Suprapubic skin (tissue), 4 donors: ENCODE measurements at regions not wholly inside any gene's neighbourhood (a gene's known extent, or its start where the extent isn't known, plus 50 kb on each side); places are given as distances from the start of the nearest gene placed in this dataset.

Source experiments
- DNase-seq, 2 donors: peaks; one replicate each; pipeline ENCODE4 v3.0.0-alpha.2; 2019; ENCODE audit warnings: low spot score in 2 of 2
- H3K27ac ChIP-seq: fragments of 200-600 bp; sonication (generic); one replicate; pipeline ENCODE4 v1.5.1; 2019
- H3K27me3 ChIP-seq: fragments of 200-600 bp; sonication (generic); one replicate; pipeline ENCODE4 v1.5.1; 2019
- H3K36me3 ChIP-seq: fragments of 200-600 bp; sonication (generic); one replicate; pipeline ENCODE4 v1.5.1; 2019
- H3K4me1 ChIP-seq: fragments of 200-600 bp; sonication (generic); one replicate; pipeline ENCODE4 v1.5.1; 2019
- H3K4me3 ChIP-seq: fragments of 200-600 bp; sonication (generic); one replicate; pipeline ENCODE4 v1.5.1; 2019; ENCODE audit warnings: mild to moderate bottlenecking
- H3K9me3 ChIP-seq: fragments of 200-600 bp; sonication (generic); one replicate; pipeline ENCODE4 v1.5.1; 2019
- CTCF ChIP-seq, 2 donors: fragments of 200-600 bp in 1 of 2; fragments of 450-650 bp in 1 of 2; sonication (generic) in 1 of 2; IDR thresholded peaks; one replicate each; pipeline ENCODE4 v1.5.1; 2016 to 2019; ENCODE audit warnings: antibody characterized with exemption in 2 of 2, mild to moderate bottlenecking in 1 of 2, moderate library complexity in 1 of 2
- EP300 ChIP-seq: sonication (generic); formaldehyde crosslinking; IDR thresholded peaks from one replicate; pipeline ENCODE4 v1.6.1; 2017; ENCODE audit warnings: antibody characterized with exemption
- POLR2A ChIP-seq, 2 donors: fragments of 450-650 bp; IDR thresholded peaks; one replicate each; pipeline ENCODE4 v1.6.1; 2017; ENCODE audit warnings: antibody characterized with exemption in 2 of 2, mild to moderate bottlenecking in 2 of 2, moderate library complexity in 2 of 2
- POLR2AphosphoS5 ChIP-seq, 3 donors: sonication (generic); formaldehyde crosslinking; IDR thresholded peaks; one replicate each; pipeline ENCODE4 v1.6.1; 2017; ENCODE audit warnings: antibody characterized with exemption in 3 of 3
- WGBS: methylation state at CpG from one replicate; pipeline ENCODE4 v1.1.5; 2018; 5-methylcytosine and 5-hydroxymethylcytosine counted together

GRCh38 chr2:19841918-19842693 is 59.7 kb downstream of the TTC32 start:
- H3K4me3 ChIP-seq: no peak overlapping the region
- 90% methylated on average over 9 of the region's 9 CpGs for WGBS
- TF ChIP-seq POLR2A (IDR thresholded peaks at IDR 0.05): no peak
- TF ChIP-seq CTCF (IDR thresholded peaks at IDR 0.05): no peak
- TF ChIP-seq EP300: no peak
- TF ChIP-seq POLR2AphosphoS5 (IDR thresholded peaks at IDR 0.05): no peak
- H3K36me3 ChIP-seq: no peaks in the 10 kb centered on the region
- H3K9me3 ChIP-seq: no peaks in the 10 kb centered on the region
- H3K4me1 ChIP-seq: no peaks in the 10 kb centered on the region
- DNase-seq: peak in 1 of 2 donors; percentile 53
- no peaks in the 10 kb centered on the region for H3K27me3 ChIP-seq
- no peak overlapping the region for H3K27ac ChIP-seq

GRCh38 chr2:19839438-19839837 is 62.3 kb downstream of the TTC32 start:
- no peaks in the 10 kb centered on the region for H3K9me3 ChIP-seq
- H3K4me1 ChIP-seq: no peaks in the 10 kb centered on the region
- TF ChIP-seq CTCF (IDR thresholded peaks at IDR 0.05) (no peak), POLR2AphosphoS5 (IDR thresholded peaks at IDR 0.05) (no peak), POLR2A (IDR thresholded peaks at IDR 0.05) (no peak), EP300 (no peak)
- H3K36me3 ChIP-seq: no peaks in the 10 kb centered on the region
- DNase-seq: no peak
- WGBS: 78% methylated on average over 8 of the region's 8 CpGs
- H3K27ac ChIP-seq: no peak overlapping the region
- H3K4me3 ChIP-seq: no peak overlapping the region
- H3K27me3 ChIP-seq: no peaks in the 10 kb centered on the region

- no peak overlapping the region for H3K27ac ChIP-seq
These were observed 63.2 kb downstream of the TTC32 start for GRCh38 chr2:19838616-19839015.

GRCh38 chr2:19837235-19837766 is 64.5 kb downstream of the TTC32 start:
- Histone ChIP-seq H3K27me3 (no peaks in the 10 kb centered on the region), H3K4me1 (no peaks in the 10 kb centered on the region), H3K9me3 (no peaks in the 10 kb centered on the region), H3K27ac (no peak overlapping the region), H3K4me3 (no peak overlapping the region), H3K36me3 (no peaks in the 10 kb centered on the region)
- DNase-seq: no peak
- 51% methylated on average over 4 of the region's 4 CpGs for WGBS
- TF ChIP-seq EP300 (no peak), POLR2A (IDR thresholded peaks at IDR 0.05) (no peak), CTCF (IDR thresholded peaks at IDR 0.05) (no peak)

More at GRCh38 chr2:19838616-19839015, 63.2 kb downstream of the TTC32 start:
- no peaks in the 10 kb centered on the region for H3K36me3 ChIP-seq
- no peak for DNase-seq
- H3K4me3 ChIP-seq: no peak overlapping the region
- no peaks in the 10 kb centered on the region for H3K4me1 ChIP-seq
- TF ChIP-seq CTCF (IDR thresholded peaks at IDR 0.05): no peak
- TF ChIP-seq POLR2AphosphoS5 (IDR thresholded peaks at IDR 0.05): no peak
- TF ChIP-seq POLR2A (IDR thresholded peaks at IDR 0.05): no peak
- TF ChIP-seq EP300: no peak
- H3K9me3 ChIP-seq: no peaks in the 10 kb centered on the region
- no peaks in the 10 kb centered on the region for H3K27me3 ChIP-seq
- WGBS: 95% methylated on average over 1 of the region's 1 CpG

- H3K27me3 ChIP-seq: no peaks in the 10 kb centered on the region
- H3K36me3 ChIP-seq: no peaks in the 10 kb centered on the region
- H3K4me1 ChIP-seq: no peaks in the 10 kb centered on the region
- no peak overlapping the region for H3K4me3 ChIP-seq
- H3K27ac ChIP-seq: no peak overlapping the region
- TF ChIP-seq EP300: no peak
- no peak for TF ChIP-seq POLR2A (IDR thresholded peaks at IDR 0.05)
- no peak for TF ChIP-seq CTCF (IDR thresholded peaks at IDR 0.05)
- no peak for TF ChIP-seq POLR2AphosphoS5 (IDR thresholded peaks at IDR 0.05)
- no peak for DNase-seq
- WGBS: 54% methylated on average over 6 of the region's 6 CpGs
- H3K9me3 ChIP-seq: no peaks in the 10 kb centered on the region
These were observed 66.0 kb downstream of the TTC32 start for GRCh38 chr2:19835781-19836281.
